Anterior cingulate cortex (tissue), 58 donors: ENCODE measurements at regions not wholly inside any gene's neighbourhood (a gene's known extent, or its start where the extent isn't known, plus 50 kb on each side); places are given as distances from the start of the nearest gene placed in this dataset.

ENCODE experiments used
- DNase-seq, 58 donors: peaks; one replicate each; lab custom pipeline; 2025; lab: John Stamatoyannopoulos, UW

GRCh38 chr4:181728305-181728966 is 514.8 kb upstream of the TENM3 start:
- no peak for DNase-seq

- no peak for DNase-seq
Observed at GRCh38 chr4:181731900-181732299, 511.3 kb upstream of the TENM3 start.

GRCh38 chr4:181737744-181738143 is 505.5 kb upstream of the TENM3 start:
- no peak for DNase-seq

GRCh38 chr4:181739031-181739430 is 504.2 kb upstream of the TENM3 start:
- DNase-seq = no peak

- no peak for DNase-seq
Observed at GRCh38 chr4:181741513-181741912, 501.7 kb upstream of the TENM3 start.

- DNase-seq = no peak
Observed at GRCh38 chr4:181745933-181746625, 497.1 kb upstream of the TENM3 start.

- no peak for DNase-seq
Observed at GRCh38 chr4:181748581-181748980, 494.6 kb upstream of the TENM3 start.

- DNase-seq = no peak
Observed at GRCh38 chr4:181752516-181752915, 490.7 kb upstream of the TENM3 start.

GRCh38 chr4:181753207-181753606 is 490.0 kb upstream of the TENM3 start:
- no peak for DNase-seq

GRCh38 chr4:181755846-181756245 is 487.4 kb upstream of the TENM3 start:
- DNase-seq = no peak

- DNase-seq = peak in 3 of 58 donors; percentile 1 to 21 (median 7)
Observed at GRCh38 chr4:181756451-181757095, 486.6 kb upstream of the TENM3 start.

- DNase-seq = no peak
Observed at GRCh38 chr4:181757098-181757497, 486.1 kb upstream of the TENM3 start.

GRCh38 chr4:181757910-181758660 is 485.1 kb upstream of the TENM3 start:
- peak in 5 of 58 donors; percentile 3 to 21 (median 4) for DNase-seq

GRCh38 chr4:181760560-181760959 is 482.6 kb upstream of the TENM3 start:
- DNase-seq = no peak

- DNase-seq = no peak
Observed at GRCh38 chr4:181761156-181761555, 482.0 kb upstream of the TENM3 start.

- DNase-seq = no peak
Observed at GRCh38 chr4:181766061-181766548, 477.1 kb upstream of the TENM3 start.

- no peak for DNase-seq
Observed at GRCh38 chr4:181770971-181771370, 472.2 kb upstream of the TENM3 start.

- DNase-seq = no peak
Observed at GRCh38 chr4:181775298-181775697, 467.9 kb upstream of the TENM3 start.

- no peak for DNase-seq
Observed at GRCh38 chr4:181776264-181777054, 466.7 kb upstream of the TENM3 start.

GRCh38 chr4:181777518-181777917 is 465.7 kb upstream of the TENM3 start:
- no peak for DNase-seq
